Stimulated activated CD8-positive, alpha-beta memory T cell treated with anti-CD3 and anti-CD28 coated beads, Interleukin-4, amount 100 ng/mL, for 4 hours (primary cell): ENCODE measurements at regions not wholly inside any gene's neighbourhood (a gene's known extent, or its start where the extent isn't known, plus 50 kb on each side); places are given as distances from the start of the nearest gene placed in this dataset.
"Not testable (repeated sequence)": the region's sequence is repeated elsewhere in the genome, so short reads cannot be mapped to it uniquely, and the experiment has no call there.

Experiments
- DNase-seq, 2 donors: peaks; one replicate each; pipeline ENCODE4 v3.0.0-alpha.2; 2020; ENCODE audit warnings: low read depth in 2 of 2, low spot score in 1 of 2

DNA sequence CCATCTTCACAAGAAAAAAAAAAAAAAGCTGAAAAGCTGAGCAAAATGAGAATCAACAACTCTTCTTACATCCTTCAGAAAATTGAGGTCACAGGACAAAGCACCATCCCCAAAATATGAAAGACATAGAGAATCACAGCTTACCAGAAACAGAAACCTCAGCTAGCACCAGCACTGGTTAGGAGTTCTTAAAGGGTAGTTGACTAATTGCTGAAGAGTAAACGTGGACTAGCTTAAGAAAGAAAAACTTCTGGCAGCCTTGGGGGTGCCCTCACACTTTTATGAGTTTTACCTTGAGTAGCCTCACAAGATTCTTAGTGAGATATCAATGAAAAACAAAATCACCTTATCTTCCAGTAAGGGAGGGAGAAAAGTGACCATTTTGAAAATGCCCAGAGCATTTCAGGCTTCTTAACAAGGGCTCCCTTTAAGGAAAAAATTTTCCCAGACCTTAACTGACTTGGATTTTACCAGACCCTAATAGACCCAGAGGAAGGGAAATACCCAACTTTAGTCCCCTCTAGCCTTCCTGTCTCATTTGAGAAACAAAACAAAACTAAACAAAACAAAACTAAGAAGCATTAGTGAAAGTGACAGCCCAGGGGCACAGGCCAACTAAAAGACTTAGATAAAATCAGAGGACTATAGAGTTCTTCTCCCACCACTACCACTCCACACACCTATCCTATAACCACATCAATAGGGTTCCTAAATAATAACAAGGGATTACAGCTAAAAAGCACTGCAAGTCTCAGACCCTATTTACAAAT is 888.6 kb downstream of the DIAPH3 start:
- DNase-seq: no peak

DNA sequence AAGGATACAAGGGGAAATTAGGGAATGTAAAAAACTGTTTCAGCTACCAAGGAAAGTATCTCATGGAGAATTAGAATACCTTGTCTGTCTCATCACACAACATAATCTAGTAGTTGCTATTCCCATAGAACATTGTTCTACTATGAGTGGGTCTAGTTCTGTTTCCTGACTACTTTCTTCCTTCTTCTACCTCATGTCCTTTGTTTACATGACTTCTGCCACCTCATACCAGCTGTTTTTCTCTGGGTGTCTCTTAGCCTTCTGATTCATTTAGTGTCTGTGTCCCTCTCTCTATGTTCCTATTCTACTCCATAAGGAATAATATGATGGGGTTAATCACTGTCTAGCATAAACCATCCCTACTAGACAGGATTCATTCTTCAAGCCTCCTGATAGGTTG is 887.3 kb downstream of the DIAPH3 start:
- DNase-seq: no peak

GRCh38 chr13:59277106-59277505 is 886.6 kb downstream of the DIAPH3 start:
- DNase-seq: no peak

GRCh38 chr13:59279028-59279427 is 884.7 kb downstream of the DIAPH3 start:
- no peak for DNase-seq

GRCh38 chr13:59279576-59279975 is 884.2 kb downstream of the DIAPH3 start:
- no peak for DNase-seq

- DNase-seq: no peak
Measured at GRCh38 chr13:59280297-59280696, 883.4 kb downstream of the DIAPH3 start.

GRCh38 chr13:59281453-59281852 is 882.3 kb downstream of the DIAPH3 start:
- no peak for DNase-seq

- not testable (repeated sequence) for DNase-seq
Measured at GRCh38 chr13:59292240-59292639, 871.5 kb downstream of the DIAPH3 start.

DNA sequence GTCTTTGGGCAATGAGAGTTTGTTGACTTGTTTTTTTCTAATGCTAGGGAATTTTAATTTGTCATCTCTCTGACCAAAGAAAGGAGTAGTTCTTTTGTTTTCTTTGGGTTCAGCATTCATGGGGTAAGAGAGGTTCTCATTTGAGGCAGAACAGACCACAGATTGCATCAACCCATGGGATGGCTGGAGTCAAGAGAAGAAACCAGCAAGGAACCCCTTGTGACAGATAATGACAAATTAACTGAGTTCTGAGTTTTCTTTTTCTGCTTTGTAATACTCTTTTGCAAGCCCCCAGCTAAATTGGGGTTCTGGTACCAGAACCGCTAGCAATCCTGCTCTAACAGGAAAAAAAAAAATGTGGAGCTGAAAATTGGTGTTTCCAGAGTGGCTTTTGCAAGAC is 864.1 kb downstream of the DIAPH3 start:
- DNase-seq: no peak

GRCh38 chr13:59300355-59301173 is 863.2 kb downstream of the DIAPH3 start:
- DNase-seq: no peak

- no peak for DNase-seq
Measured at GRCh38 chr13:59301174-59301567, 862.6 kb downstream of the DIAPH3 start.

- DNase-seq: no peak
Measured at GRCh38 chr13:59303433-59303832, 860.3 kb downstream of the DIAPH3 start.

- no peak for DNase-seq
Measured at GRCh38 chr13:59304596-59304995, 859.1 kb downstream of the DIAPH3 start.

DNA sequence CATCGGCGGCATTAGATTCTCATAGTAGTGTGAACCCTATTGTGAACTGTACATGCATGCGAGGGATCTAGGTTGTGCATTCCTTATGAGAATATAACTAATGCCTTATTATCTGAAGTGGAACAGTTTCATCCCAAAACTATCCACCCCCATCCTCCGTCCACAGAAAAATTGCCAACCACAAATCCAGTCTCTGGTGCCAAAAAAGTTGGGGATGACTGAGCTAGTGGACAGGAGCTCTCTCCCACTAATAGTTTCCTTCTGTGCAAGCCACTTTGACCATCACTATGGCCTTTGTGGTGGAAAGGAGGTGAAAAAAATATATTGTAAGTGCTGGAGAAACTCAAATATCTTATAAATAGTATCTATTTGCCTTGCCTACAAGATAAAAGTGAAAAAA is 857.8 kb downstream of the DIAPH3 start:
- DNase-seq: no peak

GRCh38 chr13:59312776-59313175 is 851.0 kb downstream of the DIAPH3 start:
- no peak for DNase-seq

- peak in 1 of 2 donors; percentile 6 for DNase-seq
Measured at GRCh38 chr13:59318320-59318930, 845.3 kb downstream of the DIAPH3 start.

DNA sequence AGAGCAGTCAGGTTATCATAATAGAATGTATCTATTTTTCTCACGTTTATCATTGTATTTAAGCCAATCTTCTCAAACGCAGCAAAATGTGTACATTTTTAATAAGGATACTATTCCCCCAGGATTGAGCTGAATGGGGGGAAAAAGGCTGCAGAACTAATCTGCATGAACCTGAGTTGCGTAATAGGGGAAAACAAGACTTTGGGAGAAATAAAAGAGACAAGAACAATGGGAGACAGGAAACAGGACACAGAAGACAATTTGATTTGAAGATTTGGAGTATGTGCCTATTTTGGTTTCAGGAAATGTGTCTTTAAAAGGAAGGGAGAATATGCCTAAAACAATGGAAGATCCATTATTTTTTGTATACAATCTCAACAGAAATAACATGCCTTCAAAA is 844.5 kb downstream of the DIAPH3 start:
- DNase-seq: no peak

DNA sequence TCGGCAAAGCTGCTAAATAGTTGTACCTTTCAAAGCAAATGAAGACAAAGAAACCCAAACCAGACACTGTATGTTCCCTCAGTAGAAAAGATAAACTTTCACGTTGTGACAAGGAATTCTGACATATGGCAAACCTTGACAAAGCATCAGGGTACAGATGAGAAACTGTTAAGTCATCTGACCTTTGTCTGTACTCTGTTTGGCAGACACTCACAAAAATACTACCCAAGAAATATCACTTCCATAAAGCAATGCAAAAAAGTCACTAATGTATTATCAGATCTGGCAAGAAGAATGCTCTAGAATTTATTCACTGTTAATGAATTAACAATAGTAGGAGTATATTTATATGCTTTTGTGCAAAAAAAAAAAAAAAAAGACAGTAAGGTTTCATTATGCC is 843.7 kb downstream of the DIAPH3 start:
- DNase-seq: no peak

DNA sequence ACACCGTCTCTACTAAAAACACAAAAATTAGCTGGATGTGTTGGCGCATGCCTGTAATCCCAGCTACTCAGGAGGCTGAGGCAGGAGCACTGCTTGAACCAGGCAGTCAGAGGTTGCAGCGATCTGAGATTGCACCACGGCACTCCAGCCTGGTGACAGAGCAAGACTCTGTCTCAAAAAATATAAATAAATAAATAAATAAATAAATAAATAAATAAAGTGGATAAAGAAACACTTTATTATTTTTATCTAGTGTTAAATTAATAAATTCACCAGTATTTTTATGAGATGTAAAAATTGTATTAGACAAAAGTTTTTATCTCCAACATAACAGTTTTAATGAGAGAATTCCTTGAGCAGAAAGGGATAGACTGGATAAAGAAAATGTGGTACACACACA is 839.3 kb downstream of the DIAPH3 start:
- DNase-seq: not testable (repeated sequence)

DNA sequence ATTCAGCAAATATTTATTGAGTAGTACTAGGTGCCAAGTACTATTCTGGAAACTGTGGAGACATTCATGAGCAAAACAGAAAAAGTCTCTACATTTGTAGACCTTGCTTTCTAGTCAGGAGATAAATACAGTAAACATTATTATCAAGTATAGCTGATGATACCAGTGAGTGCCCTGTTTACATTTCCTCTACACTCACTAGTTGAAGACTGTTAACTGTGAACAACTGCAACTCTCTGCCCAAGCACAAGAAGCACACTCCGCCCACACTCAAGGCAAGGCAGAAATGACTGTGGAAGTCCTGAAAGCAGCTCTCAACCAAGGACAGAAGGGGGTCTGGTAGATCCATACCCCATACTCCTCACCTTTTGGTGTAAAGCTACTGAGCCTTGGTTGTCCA is 837.0 kb downstream of the DIAPH3 start:
- DNase-seq: no peak

DNA sequence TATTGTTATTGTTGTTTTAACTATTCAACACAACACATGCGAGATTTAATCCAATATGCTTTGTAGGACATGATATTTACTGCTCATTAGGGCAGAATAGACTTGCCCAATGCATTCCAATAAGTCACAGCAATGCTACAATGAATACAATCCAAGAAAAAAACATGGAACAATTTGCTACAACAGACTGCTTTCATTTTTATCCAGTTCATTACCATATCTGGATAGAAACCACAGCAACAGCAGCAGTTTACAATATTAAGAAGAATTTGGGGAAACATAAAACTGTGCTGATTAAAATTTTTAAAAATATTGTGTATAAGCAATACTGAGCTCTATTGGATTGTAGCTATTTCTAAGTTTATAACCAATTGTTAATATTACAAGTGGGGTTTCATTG is 833.0 kb downstream of the DIAPH3 start:
- DNase-seq: no peak

- DNase-seq: no peak
Measured at GRCh38 chr13:59332966-59333365, 830.8 kb downstream of the DIAPH3 start.
